SH-SY5Y (cell line): ENCODE measurements at regions not wholly inside any gene's neighbourhood (a gene's known extent, or its start where the extent isn't known, plus 50 kb on each side); places are given as distances from the start of the nearest gene placed in this dataset.

ENCODE experiments used
- GATA2 ChIP-seq: IDR thresholded peaks from 2 replicates; pipeline ENCODE4 v1.6.1; 2011; ENCODE audit warnings: mild to moderate bottlenecking, low read depth, low read length
- GATA3 ChIP-seq: IDR thresholded peaks from 2 replicates; pipeline ENCODE4 v1.6.1; 2011; ENCODE audit warnings: low read depth, mild to moderate bottlenecking, low read length, moderate library complexity

GRCh38 chr13:109862627-109863026, 76.2 kb upstream of the IRS2 start:
- TF ChIP-seq GATA2 (no peak), GATA3 (no peak)
